Brain microvascular endothelial cell (primary cell): ENCODE measurements at regions not wholly inside any gene's neighbourhood (a gene's known extent, or its start where the extent isn't known, plus 50 kb on each side); places are given as distances from the start of the nearest gene placed in this dataset.

Source experiments
- DNase-seq: peaks from one replicate; pipeline ENCODE4 v3.0.0-alpha.2; 2020
- H3K27ac ChIP-seq: fragments of 250-450 bp; sonication (Bioruptor Pico); 2 replicates; pipeline ENCODE4 v1.5.1; 2020; ENCODE audit warnings: mild to moderate bottlenecking, moderate library complexity
- H3K27me3 ChIP-seq: fragments of 250-450 bp; sonication (Bioruptor Pico); replicated peaks from 2 replicates; pipeline ENCODE4 v1.5.1; 2020; ENCODE audit warnings: mild to moderate bottlenecking
- H3K36me3 ChIP-seq: fragments of 250-450 bp; sonication (Bioruptor Pico); replicated peaks from 2 replicates; pipeline ENCODE4 v1.5.1; 2020; ENCODE audit warnings: mild to moderate bottlenecking
- H3K4me3 ChIP-seq: 2 replicates; pipeline ENCODE4 v1.5.1; 2011; ENCODE audit warnings: low read depth, mild to moderate bottlenecking, control low read depth, low read length, moderate library complexity
- in situ Hi-C: cut with HindIII; loops from 2 replicates; pipeline ENCODE4 v1.10.0; 2017; ENCODE audit warnings: low sequenced_read_pairs, low pct_ligation_motif_present
- TF ChIP-seq, protein P1 (sequence below): IDR thresholded peaks from 2 replicates; pipeline ENCODE4 v1.5.1; 2011; ENCODE audit warnings: low read depth, mild to moderate bottlenecking, moderate library complexity, low read length, control low read depth, inconsistent platforms; ENCODE audit errors: missing control alignments

- no peaks in the 10 kb centered on the region for H3K27me3 ChIP-seq
- in situ Hi-C loops, result no loop called here
- no peaks in the 10 kb centered on the region for H3K36me3 ChIP-seq
- DNase-seq, result no peak
- no peak overlapping the region for H3K4me3 ChIP-seq
- TF ChIP-seq, protein P1, sequence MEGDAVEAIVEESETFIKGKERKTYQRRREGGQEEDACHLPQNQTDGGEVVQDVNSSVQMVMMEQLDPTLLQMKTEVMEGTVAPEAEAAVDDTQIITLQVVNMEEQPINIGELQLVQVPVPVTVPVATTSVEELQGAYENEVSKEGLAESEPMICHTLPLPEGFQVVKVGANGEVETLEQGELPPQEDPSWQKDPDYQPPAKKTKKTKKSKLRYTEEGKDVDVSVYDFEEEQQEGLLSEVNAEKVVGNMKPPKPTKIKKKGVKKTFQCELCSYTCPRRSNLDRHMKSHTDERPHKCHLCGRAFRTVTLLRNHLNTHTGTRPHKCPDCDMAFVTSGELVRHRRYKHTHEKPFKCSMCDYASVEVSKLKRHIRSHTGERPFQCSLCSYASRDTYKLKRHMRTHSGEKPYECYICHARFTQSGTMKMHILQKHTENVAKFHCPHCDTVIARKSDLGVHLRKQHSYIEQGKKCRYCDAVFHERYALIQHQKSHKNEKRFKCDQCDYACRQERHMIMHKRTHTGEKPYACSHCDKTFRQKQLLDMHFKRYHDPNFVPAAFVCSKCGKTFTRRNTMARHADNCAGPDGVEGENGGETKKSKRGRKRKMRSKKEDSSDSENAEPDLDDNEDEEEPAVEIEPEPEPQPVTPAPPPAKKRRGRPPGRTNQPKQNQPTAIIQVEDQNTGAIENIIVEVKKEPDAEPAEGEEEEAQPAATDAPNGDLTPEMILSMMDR, result no peak
- no peak overlapping the region for H3K27ac ChIP-seq
Observed at GRCh38 chr1:195516036-195516435, 1092.2 kb downstream of the KCNT2 start.

DNA sequence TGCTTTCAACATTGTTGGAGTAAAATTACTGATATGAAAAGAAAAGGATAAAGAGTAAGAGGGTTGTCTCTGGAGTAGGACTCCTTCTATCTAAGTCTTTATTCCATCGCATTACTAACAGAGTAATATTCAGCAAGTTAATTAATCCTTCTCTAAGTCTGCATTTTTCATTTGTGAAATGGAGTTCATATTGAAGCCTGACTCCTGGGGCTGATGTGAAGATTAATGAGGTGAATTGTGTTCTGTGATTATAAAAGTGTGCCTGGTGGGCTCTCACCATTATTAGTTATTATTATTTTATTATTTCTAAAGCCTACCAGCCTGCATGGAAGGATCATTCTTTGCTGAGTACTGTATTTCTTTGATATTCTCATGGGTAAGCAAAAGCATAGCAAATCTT, 1096.7 kb downstream of the KCNT2 start:
- no peak for DNase-seq
- Histone ChIP-seq H3K27ac (no peak overlapping the region), H3K36me3 (no peaks in the 10 kb centered on the region), H3K4me3 (no peak overlapping the region), H3K27me3 (no peaks in the 10 kb centered on the region)
- TF ChIP-seq, protein P1, result no peak
- in situ Hi-C loops, result no loop called here

GRCh38 chr1:195501118-195501517, 1107.1 kb downstream of the KCNT2 start:
- Histone ChIP-seq H3K27ac (no peak overlapping the region), H3K36me3 (no peaks in the 10 kb centered on the region), H3K4me3 (no peak overlapping the region), H3K27me3 (no peaks in the 10 kb centered on the region)
- TF ChIP-seq, protein P1, result no peak
- in situ Hi-C loops, result no loop called here
- DNase-seq, result no peak

GRCh38 chr1:195495720-195496635, 1112.3 kb downstream of the KCNT2 start:
- TF ChIP-seq, protein P1, result no peak
- DNase-seq, result no peak
- H3K27ac ChIP-seq, result no peak overlapping the region
- H3K27me3 ChIP-seq, result no peaks in the 10 kb centered on the region
- in situ Hi-C loops, result no loop called here
- no peak overlapping the region for H3K4me3 ChIP-seq
- H3K36me3 ChIP-seq, result no peaks in the 10 kb centered on the region

- in situ Hi-C loops, result no loop called here
- Histone ChIP-seq H3K4me3 (no peak overlapping the region), H3K27ac (no peak overlapping the region), H3K27me3 (no peaks in the 10 kb centered on the region), H3K36me3 (no peaks in the 10 kb centered on the region)
- TF ChIP-seq, protein P1, result no peak
- DNase-seq, result no peak
Observed at GRCh38 chr1:195482137-195482536, 1126.1 kb downstream of the KCNT2 start.
